ENCODE measurements at regions not wholly inside any gene's neighbourhood (a gene's known extent, or its start where the extent isn't known, plus 50 kb on each side); places are given as distances from the start of the nearest gene placed in this dataset.

- no peak overlapping the region for H3K4me2 ChIP-seq (ENCODE audit: low read length)
- H4K20me1 ChIP-seq (ENCODE audit: insufficient read depth, low read length) = no peaks in the 10 kb centered on the region
- no peak overlapping the region for H2AFZ ChIP-seq (ENCODE audit: low read depth, low read length)
- Mint-ChIP-seq H3K27me3 (ENCODE audit: low read depth, unreplicated experiment) (peaks cover 55% of the 10 kb centered on the region), H3K27ac (ENCODE audit: unreplicated experiment) (no peak overlapping the region), H3K36me3 (ENCODE audit: low read depth, unreplicated experiment) (no peaks in the 10 kb centered on the region), H3K9me3 (ENCODE audit: unreplicated experiment) (no peaks in the 10 kb centered on the region), H3K4me3 (ENCODE audit: unreplicated experiment) (no peak overlapping the region), H3K4me1 (ENCODE audit: low read depth, unreplicated experiment) (no peaks in the 10 kb centered on the region)
- no peaks in the 10 kb centered on the region for H3K36me3 ChIP-seq (ENCODE audit: insufficient read depth, low read length)
- no peak for TF ChIP-seq EZH2 (IDR thresholded peaks at IDR 0.05; ENCODE audit: insufficient read depth, low read length)
- TF ChIP-seq CTCF (IDR thresholded peaks at IDR 0.05; ENCODE audit: insufficient read depth, low read depth, low read length) = no peak
- FAIRE-seq (no peak), DNase-seq (ENCODE audit: low read depth) (no peak)
- no peak overlapping the region for H3K27ac ChIP-seq (ENCODE audit: low read depth, low read length)
- no peaks in the 10 kb centered on the region for H3K4me1 ChIP-seq (ENCODE audit: insufficient read depth, low read length)
- no peaks in the 10 kb centered on the region for H3K79me2 ChIP-seq (ENCODE audit: insufficient read depth, low read length)
- no peak overlapping the region for H3K4me3 ChIP-seq (ENCODE audit: insufficient read depth, low read depth, low read length)
- no peaks in the 10 kb centered on the region for H3K9me3 ChIP-seq (ENCODE audit: insufficient read depth, low read depth, low read length)
- H3K27me3 ChIP-seq (ENCODE audit: insufficient read depth, low read length) = peaks cover 18% of the 10 kb centered on the region
- no peak overlapping the region for H3K9ac ChIP-seq (ENCODE audit: low read length)
Measured at GRCh38 chr16:86049641-86050040, 150.7 kb downstream of the IRF8 start.

GRCh38 chr16:86050111-86050510 lies 151.1 kb downstream of the IRF8 start:
- no peak overlapping the region for H3K27ac ChIP-seq (ENCODE audit: low read depth, low read length)
- Mint-ChIP-seq H3K9me3 (ENCODE audit: unreplicated experiment) (no peaks in the 10 kb centered on the region), H3K4me3 (ENCODE audit: unreplicated experiment) (no peak overlapping the region), H3K4me1 (ENCODE audit: low read depth, unreplicated experiment) (no peaks in the 10 kb centered on the region), H3K36me3 (ENCODE audit: low read depth, unreplicated experiment) (no peaks in the 10 kb centered on the region), H3K27me3 (ENCODE audit: low read depth, unreplicated experiment) (peaks cover 55% of the 10 kb centered on the region), H3K27ac (ENCODE audit: unreplicated experiment) (no peak overlapping the region)
- H3K9me3 ChIP-seq (ENCODE audit: insufficient read depth, low read depth, low read length) = no peaks in the 10 kb centered on the region
- TF ChIP-seq EZH2 (IDR thresholded peaks at IDR 0.05; ENCODE audit: insufficient read depth, low read length) (no peak), CTCF (IDR thresholded peaks at IDR 0.05; ENCODE audit: insufficient read depth, low read depth, low read length) (no peak)
- no peaks in the 10 kb centered on the region for H3K36me3 ChIP-seq (ENCODE audit: insufficient read depth, low read length)
- H3K4me1 ChIP-seq (ENCODE audit: insufficient read depth, low read length) = no peaks in the 10 kb centered on the region
- no peaks in the 10 kb centered on the region for H3K79me2 ChIP-seq (ENCODE audit: insufficient read depth, low read length)
- FAIRE-seq (no peak), DNase-seq (ENCODE audit: low read depth) (no peak)
- no peak overlapping the region for H3K4me3 ChIP-seq (ENCODE audit: insufficient read depth, low read depth, low read length)
- H2AFZ ChIP-seq (ENCODE audit: low read depth, low read length) = no peak overlapping the region
- H3K9ac ChIP-seq (ENCODE audit: low read length) = no peak overlapping the region
- H4K20me1 ChIP-seq (ENCODE audit: insufficient read depth, low read length) = no peaks in the 10 kb centered on the region
- peaks cover 18% of the 10 kb centered on the region for H3K27me3 ChIP-seq (ENCODE audit: insufficient read depth, low read length)
- H3K4me2 ChIP-seq (ENCODE audit: low read length) = no peak overlapping the region

GRCh38 chr16:86050591-86051367 lies 151.8 kb downstream of the IRF8 start:
- no peaks in the 10 kb centered on the region for H3K36me3 ChIP-seq (ENCODE audit: insufficient read depth, low read length)
- H3K79me2 ChIP-seq (ENCODE audit: insufficient read depth, low read length) = no peaks in the 10 kb centered on the region
- no peaks in the 10 kb centered on the region for H3K4me1 ChIP-seq (ENCODE audit: insufficient read depth, low read length)
- H3K27me3 ChIP-seq (ENCODE audit: insufficient read depth, low read length) = peaks cover 18% of the 10 kb centered on the region
- TF ChIP-seq CTCF (IDR thresholded peaks at IDR 0.05; ENCODE audit: insufficient read depth, low read depth, low read length) = no peak
- DNase-seq (ENCODE audit: low read depth) (no peak), FAIRE-seq (no peak)
- Mint-ChIP-seq H3K27me3 (ENCODE audit: low read depth, unreplicated experiment) (peaks cover 53% of the 10 kb centered on the region), H3K4me1 (ENCODE audit: low read depth, unreplicated experiment) (no peaks in the 10 kb centered on the region), H3K9me3 (ENCODE audit: unreplicated experiment) (no peaks in the 10 kb centered on the region), H3K36me3 (ENCODE audit: low read depth, unreplicated experiment) (no peaks in the 10 kb centered on the region), H3K4me3 (ENCODE audit: unreplicated experiment) (no peak overlapping the region), H3K27ac (ENCODE audit: unreplicated experiment) (no peak overlapping the region)
- no peak overlapping the region for H3K9ac ChIP-seq (ENCODE audit: low read length)
- H3K9me3 ChIP-seq (ENCODE audit: insufficient read depth, low read depth, low read length) = no peaks in the 10 kb centered on the region
- no peaks in the 10 kb centered on the region for H4K20me1 ChIP-seq (ENCODE audit: insufficient read depth, low read length)
- H3K27ac ChIP-seq (ENCODE audit: low read depth, low read length) = no peak overlapping the region
- H3K4me3 ChIP-seq (ENCODE audit: insufficient read depth, low read depth, low read length) = no peak overlapping the region
- H2AFZ ChIP-seq (ENCODE audit: low read depth, low read length) = no peak overlapping the region
- H3K4me2 ChIP-seq (ENCODE audit: low read length) = no peak overlapping the region

All from astrocyte (in vitro differentiated cells and primary cell).